Transverse colon (tissue), 3 donors: ENCODE measurements at regions not wholly inside any gene's neighbourhood (a gene's known extent, or its start where the extent isn't known, plus 50 kb on each side); places are given as distances from the start of the nearest gene placed in this dataset.

Experiments used
- EP300 ChIP-seq: sonication (generic); formaldehyde crosslinking; IDR thresholded peaks from one replicate; pipeline ENCODE4 v1.6.1; 2017; ENCODE audit warnings: antibody characterized with exemption, low read depth
- POLR2A ChIP-seq: fragments of 450-650 bp; IDR thresholded peaks from one replicate; pipeline ENCODE4 v1.6.1; 2016; ENCODE audit warnings: antibody characterized with exemption, mild to moderate bottlenecking, moderate library complexity
- TF ChIP-seq, protein P1 (sequence below), 5 experiments: fragments of 200-600 bp in 3 of 5; fragments of 450-650 bp in 2 of 5; sonication (generic) in 3 of 5; IDR thresholded peaks; 1 replicate in 2 of 5; 2 replicates in 3 of 5; pipeline ENCODE4 v1.5.1; 2016 to 2017; ENCODE audit warnings: antibody characterized with exemption in 5 of 5, inconsistent platforms in 3 of 5, mild to moderate bottlenecking in 2 of 5, moderate library complexity in 1 of 5

DNA sequence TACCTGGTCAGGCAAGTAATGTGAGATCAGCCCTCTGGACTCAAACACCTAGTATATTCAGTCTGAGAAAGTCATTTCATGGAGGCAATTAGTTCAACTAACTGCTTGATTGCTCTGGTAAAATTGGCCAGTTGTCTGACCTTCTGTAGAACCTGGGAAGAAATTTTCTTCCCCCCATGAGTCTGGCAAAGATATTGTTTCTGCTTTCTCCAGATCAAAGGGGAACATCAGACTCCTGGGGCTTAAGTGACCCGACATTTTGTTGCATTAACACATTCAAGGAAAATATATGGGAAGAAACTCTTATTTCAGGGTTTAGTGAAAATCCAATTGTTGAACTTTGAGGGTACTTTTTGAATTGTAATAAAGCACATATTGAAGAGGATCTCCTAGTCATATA, 375.1 kb downstream of the SUCLG1 start:
- TF ChIP-seq, protein P1, sequence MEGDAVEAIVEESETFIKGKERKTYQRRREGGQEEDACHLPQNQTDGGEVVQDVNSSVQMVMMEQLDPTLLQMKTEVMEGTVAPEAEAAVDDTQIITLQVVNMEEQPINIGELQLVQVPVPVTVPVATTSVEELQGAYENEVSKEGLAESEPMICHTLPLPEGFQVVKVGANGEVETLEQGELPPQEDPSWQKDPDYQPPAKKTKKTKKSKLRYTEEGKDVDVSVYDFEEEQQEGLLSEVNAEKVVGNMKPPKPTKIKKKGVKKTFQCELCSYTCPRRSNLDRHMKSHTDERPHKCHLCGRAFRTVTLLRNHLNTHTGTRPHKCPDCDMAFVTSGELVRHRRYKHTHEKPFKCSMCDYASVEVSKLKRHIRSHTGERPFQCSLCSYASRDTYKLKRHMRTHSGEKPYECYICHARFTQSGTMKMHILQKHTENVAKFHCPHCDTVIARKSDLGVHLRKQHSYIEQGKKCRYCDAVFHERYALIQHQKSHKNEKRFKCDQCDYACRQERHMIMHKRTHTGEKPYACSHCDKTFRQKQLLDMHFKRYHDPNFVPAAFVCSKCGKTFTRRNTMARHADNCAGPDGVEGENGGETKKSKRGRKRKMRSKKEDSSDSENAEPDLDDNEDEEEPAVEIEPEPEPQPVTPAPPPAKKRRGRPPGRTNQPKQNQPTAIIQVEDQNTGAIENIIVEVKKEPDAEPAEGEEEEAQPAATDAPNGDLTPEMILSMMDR (IDR thresholded peaks at IDR 0.05): no peak
- no peak for TF ChIP-seq EP300
- no peak for TF ChIP-seq POLR2A
